Activated CD4-positive, alpha-beta T cell treated with anti-CD3 and anti-CD28 coated beads, Interleukin-2, amount 50 U/mL, for 16 hours (primary cell): ENCODE measurements at regions not wholly inside any gene's neighbourhood (a gene's known extent, or its start where the extent isn't known, plus 50 kb on each side); places are given as distances from the start of the nearest gene placed in this dataset.

Experiments
- DNase-seq: peaks from one replicate; pipeline ENCODE4 v3.0.0-alpha.2; 2020

DNA sequence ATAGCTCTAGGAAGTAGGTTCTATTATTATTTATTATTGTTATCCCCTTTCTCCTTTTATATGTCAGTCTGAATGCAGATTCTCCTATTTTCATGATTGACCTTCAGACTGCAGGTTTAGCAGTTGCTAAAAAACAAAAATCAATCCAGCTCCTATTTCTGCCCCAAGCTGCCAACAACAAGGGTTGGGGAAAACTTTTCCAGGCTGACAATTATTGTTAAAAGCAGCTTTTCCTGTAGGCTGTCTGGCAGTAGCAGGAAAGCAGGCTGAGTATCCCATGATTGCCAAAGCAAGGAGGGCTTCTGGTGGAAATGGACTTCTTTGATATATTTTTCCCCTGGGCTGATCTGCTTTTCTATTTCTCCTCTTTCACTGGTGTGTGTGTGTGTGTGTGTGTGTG lies 78.0 kb upstream of the CTLA4 start:
- DNase-seq, result no peak

DNA sequence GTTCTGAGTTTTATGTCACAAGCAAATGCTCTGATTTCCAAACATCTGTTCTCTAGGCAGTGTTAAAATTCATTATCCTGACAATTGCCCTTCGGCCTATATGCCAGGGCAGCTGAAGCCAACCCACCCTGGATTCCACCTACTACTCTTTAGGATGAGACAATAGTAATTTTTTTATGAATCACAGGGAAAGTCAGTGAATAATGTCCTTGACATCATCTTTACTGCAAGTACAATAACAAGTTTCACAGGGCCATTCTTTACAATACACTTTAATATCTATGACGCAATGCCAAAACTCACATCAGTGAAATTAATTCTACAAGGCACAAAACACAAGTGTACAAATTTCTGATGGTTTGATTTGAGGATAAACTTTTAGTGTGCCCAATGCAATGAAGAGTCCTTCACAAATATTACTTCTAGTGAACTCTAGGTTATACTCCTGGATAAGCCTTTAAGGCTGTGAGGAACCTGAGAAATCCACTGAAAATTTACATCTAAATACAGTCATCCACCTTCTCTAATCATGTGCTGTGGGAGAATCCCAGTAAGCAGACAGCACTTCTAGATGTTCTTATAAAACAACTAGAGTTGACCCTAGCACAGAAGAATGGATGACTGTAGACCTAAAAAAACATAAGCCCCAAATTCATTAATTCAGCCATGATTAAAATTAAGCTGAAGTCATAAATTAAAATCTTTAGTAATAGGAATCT lies 77.3 kb upstream of the CTLA4 start:
- DNase-seq, result no peak

DNA sequence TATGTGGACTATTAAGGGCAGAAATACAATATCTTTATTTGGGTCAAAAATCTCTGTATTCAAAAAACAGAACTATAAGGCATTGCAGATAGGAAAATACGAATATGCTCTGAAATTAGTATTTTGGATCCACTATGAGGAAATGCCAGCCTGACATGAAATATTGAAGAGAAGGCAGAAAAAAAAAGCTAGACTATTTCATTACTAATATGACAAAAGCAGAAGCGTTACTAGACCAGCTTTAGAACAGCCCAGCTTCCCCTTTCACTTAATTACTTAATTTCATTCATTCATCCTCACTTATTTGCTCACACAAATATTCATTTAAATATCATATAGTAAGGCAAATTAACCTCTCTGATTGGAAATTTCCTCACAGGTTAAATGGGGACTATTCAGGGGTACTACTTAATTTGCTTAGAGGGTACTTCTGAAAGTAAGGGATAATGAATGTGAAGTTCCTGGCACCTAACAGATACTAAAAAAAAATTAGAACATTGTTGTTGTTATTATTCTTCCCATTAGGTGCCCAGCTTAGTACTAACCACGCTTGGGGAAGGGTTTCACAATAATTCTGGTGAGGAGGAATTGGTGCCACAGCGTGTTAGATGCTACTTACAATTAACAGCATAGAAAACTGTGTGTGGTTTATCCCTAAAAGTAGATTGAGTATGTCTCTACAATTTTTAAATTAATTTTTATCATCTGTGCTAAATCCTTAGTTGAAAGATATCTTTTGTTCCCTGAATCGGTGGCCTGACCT lies 71.1 kb upstream of the CTLA4 start:
- DNase-seq, result no peak

DNA sequence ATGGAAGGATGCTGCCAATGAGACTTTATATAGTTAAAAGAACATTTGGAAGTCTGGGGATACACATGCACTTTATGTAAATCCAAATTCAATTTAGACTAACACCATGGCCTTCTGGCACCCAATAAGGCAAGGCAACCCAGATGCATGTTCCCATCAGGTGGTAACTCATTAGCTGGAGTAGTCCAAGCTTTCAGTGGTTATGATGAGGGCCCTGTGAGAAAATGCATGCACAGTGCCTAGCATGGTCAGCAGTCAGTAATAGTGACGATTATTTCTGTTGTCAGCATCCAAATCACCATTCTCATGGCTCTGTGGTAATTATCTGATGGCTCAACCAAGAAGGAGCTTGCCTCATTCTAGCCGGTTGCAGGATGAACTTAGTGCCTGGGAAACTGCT lies 70.3 kb upstream of the CTLA4 start:
- DNase-seq, result no peak

DNA sequence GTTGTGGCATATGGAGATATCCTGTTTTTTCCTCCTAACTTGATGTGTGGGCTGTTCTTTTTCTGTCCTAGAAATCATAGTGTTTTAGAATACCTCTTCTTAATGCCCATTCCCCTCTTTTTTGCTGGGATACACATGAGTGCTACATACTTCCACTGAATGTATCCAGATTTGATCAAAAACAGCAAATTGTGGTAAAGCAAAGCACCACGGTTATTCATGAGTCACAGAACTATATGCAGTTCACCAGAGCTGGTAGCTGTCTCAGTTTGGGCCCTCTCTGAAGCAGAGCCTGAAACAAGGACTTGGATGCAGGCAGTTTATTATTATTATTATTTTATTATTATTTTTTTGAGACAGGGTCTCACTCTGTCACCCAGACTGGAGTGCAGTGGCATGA lies 69.9 kb upstream of the CTLA4 start:
- no peak for DNase-seq

DNA sequence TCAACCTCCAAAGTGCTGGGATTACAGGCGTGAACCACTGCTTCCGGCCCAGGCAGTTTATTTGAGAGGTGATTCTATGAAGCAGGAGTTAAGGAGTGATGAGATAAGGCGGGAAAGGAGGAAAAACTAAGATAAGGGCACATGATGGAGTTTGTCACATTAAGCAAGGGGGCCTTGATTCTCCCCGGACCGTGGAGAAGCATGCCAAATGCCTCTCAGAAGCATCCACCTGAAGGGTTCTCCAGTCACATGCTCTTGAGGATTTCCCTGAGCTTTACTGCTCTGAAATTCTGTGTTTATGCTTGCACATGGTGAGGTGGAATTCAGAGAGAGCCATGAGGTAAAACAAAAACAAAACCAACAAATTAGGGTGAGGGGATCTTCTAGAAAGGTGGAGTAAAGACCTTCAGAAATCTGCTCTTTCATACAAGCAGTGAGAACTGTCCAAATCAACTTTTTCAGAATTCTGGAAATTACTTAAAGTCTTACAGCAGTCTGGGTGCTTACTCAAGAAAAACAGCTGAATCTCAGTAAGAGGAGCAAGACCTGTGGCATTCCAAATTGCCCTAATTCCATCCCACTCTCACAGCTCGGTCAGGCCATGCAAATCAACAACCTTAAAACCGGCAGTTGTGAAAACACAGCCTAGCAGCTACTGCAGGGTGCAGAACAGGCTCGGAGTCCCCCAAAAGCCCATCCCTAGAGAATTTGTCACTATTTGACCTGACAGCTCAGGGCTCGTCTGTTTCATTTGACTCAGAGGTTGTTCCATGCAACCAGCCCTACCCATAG lies 69.1 kb upstream of the CTLA4 start:
- DNase-seq, result no peak

DNA sequence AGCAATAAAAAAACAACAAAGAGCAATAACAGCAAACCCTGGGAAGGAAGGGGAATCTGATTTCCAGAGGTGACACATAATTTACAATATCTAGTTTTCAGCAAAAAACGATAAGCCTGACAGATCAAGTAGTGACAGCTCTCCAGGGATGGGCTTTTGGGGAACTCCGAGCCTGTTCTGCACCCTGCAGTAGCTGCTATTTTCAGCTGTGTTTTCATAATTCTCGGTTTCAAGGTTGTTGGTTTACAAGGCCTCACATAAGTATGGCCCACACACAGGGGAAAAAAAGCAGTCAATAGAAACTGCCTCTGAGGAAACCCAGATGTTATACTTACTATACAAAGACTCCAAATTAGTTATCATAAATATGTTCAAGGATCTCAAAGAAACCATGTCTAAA lies 67.7 kb upstream of the CTLA4 start:
- DNase-seq, result peak; percentile 59

DNA sequence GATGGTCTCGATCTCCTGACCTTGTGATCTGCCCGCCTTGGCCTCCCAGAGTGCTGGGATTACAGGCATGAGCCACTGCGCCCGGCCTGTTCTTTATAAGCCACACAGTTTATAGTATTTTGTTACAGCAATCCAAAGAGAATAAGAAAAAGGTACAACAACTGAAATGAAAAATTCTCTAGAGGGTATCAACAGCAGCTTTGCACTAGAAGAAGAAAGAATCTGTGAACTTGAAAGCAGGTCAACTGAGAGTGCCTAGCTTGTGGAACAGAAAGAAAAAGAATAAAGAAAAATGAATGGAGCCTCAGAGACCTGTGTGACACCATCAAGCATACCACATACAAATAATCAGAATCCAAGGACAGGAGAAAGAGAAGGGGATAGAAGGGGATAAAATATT lies 66.8 kb upstream of the CTLA4 start:
- no peak for DNase-seq

DNA sequence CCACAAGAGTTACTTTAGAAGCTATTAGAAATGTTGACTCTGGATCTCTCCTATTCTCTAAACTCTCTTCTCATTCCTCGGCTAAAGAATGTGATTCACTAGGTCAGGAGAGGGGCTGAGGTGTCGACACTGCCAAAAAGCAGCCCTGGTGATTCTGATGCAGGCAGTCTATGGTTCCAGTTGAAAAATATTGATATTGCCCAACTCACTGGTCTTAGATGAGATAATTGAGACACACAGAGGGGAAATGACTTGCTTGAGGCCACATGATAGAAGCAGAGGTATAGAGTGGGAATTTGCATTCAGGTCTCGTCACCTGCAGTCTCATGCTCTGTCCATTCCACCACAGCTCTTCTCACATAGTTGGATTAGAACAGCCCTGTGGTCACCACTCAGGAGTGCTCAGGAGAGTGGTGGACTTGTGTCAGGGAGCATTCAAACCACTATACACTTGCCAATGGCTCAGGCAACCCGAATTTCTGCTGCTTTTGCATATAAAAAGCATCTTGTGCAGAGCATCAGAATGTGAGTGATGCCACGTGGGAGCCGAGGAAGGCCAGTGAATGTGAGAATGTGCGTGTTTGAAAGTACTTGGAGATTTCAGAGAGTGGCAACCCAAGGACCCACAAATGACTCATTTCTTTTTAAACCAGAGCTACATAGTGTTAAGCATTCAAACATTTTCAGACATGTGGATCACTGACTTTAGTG lies 65.1 kb upstream of the CTLA4 start:
- DNase-seq, result peak; percentile 92

DNA sequence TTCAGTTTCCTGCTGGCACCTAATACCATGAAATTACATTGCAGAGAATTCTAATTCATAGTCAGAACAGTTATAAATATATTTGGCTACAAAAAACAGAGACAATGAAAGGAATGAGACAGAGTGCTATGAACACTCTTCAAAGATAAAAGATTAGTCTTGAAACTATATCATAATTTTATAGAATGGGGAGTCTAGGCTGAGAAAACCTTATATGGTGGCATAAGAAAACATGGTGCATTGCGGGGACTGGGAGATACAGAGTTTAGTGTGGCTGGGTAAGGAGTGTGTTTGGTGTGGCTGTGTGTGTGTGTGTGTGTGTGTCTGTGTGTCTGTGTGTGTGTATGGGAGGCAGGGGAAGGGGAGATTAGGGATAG lies 64.5 kb upstream of the CTLA4 start:
- DNase-seq, result no peak

DNA sequence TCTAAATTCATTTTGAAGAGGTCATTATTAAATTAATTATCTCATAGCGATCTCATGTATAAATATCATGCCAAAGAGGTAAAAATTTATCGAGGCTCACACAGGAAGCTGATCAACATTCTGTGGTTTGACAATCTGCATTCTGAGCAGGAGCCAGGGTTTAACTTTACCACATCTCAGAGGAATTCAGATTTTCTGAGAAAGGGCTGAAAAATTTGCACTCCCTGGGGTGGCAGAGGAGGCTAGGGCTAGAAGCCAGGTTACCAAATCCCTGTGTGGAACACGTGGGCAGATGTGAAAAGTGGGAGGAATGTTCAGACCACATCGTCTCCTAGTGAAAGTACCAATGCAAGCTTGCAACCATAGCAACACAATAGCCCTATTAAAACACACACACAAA lies 63.5 kb upstream of the CTLA4 start:
- DNase-seq, result peak; percentile 87

DNA sequence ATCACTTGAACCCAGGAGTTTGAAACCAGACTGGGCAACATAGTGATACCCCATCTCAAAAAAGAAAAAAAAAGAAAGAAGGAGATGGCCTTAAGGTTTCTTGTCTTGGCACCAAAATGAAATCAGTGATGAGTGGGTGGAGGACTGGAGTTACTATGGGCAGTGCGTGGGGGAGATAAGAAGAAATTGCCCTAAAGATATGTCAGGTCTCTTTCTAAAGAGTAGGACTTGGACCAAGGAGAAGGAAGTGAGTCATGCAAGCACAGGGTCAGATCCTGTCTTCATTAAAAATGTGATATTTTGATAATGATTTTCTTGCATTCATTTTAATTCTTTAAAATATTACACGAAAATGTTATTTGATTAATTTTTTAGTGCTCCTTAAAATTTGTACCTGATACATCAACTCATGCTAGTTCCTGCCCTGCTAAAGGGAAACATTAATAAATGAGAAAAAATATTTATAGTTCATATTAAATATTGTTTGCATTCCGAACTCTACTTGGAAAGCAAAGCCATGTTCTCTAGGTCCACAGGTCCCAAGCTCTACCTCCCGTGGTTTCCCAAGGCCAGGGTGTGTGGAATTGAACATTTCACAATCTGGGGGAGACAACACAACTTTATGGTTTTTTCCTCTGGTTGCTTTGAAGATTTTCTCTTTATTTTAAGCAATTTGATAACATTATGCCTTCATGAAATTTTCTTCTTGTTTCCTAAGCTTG lies 62.6 kb upstream of the CTLA4 start:
- DNase-seq, result no peak

DNA sequence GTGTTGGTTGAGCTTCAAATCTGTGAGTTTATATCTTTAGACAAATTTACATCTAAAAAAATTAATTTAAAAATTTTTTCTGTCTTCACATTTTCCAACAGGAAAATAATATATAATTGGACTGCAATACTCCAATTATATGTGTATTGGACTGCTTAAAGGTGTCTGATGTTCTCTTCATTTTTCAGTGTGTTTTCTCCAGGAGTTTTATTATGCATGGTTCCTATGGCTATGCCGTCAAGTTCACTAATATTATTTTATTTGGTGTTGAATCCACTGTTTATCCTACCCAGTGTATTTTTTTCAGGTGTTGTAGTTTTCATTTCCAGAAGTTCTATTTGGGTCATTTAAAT lies 62.1 kb upstream of the CTLA4 start:
- no peak for DNase-seq

DNA sequence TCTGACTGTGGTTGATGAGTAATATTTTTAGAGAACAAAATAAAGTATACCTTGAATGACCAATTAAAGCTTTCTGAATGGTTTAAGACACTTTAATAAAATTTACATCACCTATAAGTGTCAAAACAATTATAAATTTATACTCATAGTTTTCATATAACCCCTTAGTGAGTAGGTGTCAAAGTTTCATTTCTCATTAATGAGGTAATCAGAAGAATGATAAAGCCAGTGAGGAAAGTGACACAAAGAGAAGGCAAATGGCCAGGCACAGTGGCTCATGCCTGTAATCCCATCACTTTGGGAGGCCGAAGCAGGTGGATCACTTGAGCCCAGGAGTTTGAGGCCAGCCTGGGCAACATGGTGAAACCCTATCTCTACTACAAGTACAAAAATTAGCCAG lies 60.8 kb upstream of the CTLA4 start:
- DNase-seq, result no peak

DNA sequence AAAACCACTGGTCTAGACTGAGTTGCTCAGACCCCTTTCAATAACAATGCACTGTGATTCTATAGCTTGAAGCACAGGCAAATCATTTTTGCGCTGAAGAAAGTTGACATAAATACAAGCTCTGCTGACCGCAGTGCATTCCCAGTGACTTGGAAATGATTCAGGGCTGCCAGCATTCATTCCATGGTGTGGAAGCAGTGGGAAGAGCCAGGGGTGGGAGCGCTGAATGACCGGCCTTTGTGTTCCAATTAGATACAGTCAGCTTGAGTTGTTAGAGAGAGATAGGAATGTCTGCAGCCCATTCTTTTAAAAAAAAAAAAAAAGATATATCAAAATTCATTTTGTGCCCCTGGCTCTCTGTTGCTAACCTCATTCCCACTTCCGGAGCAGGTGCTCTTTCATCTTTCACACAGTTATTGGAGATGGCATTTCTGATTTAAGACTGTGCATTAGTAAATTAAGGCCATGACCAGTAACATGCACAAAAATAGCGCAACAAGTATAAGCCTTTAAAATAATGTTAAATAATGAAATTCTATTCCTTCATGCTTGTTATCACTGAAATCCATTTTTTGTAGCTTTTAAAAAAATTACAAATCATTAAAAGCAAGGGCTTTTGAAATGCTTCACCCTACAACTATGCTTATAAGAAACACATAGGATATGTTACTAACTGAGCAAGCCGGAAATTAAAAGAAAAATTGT lies 59.4 kb upstream of the CTLA4 start:
- no peak for DNase-seq

DNA sequence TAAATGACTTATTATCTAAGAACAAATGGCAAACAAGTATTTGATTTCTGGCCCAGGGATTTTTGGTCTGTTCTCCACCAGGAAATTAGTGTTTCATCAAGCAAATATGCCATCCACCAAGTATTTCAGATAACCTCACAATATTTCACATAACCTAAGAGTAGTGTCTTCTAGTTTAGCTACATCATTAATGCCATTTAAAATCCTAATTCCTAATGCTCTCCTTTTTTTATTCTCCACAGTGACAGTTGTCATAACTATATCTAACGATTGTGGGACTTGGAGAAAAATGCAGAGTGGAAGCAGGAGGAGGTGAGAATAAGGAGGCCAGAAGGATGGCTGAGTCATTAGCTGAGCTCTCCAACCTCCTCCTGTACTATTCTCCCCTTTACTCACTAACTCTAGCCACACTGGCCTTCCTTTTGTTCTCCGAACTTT lies 58.5 kb upstream of the CTLA4 start:
- no peak for DNase-seq

DNA sequence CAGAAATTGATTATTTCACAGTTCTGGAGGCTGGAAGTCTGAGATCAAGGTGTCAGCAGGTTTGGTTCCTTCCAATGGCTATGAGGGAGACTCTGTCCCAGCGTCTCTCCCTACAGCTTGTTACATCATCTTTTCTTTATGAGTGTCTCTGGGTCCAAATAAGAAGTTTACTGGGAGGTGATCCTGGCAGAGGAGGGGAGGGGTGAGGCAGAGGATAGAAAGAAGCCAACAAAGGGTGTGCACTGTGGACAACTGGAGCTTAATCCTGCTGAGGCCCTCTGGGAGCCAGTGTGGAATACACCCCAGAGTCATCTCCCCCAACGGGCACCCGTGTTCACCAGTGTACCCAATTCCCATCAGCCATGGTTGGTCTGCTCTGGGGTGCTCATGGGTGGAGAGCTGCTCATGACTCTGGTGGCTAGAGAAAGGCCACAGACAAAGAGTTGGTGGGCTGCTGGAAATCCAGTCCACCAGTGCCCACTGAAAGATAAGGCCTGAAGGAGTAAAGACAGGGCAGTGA lies 57.5 kb upstream of the CTLA4 start:
- no peak for DNase-seq

DNA sequence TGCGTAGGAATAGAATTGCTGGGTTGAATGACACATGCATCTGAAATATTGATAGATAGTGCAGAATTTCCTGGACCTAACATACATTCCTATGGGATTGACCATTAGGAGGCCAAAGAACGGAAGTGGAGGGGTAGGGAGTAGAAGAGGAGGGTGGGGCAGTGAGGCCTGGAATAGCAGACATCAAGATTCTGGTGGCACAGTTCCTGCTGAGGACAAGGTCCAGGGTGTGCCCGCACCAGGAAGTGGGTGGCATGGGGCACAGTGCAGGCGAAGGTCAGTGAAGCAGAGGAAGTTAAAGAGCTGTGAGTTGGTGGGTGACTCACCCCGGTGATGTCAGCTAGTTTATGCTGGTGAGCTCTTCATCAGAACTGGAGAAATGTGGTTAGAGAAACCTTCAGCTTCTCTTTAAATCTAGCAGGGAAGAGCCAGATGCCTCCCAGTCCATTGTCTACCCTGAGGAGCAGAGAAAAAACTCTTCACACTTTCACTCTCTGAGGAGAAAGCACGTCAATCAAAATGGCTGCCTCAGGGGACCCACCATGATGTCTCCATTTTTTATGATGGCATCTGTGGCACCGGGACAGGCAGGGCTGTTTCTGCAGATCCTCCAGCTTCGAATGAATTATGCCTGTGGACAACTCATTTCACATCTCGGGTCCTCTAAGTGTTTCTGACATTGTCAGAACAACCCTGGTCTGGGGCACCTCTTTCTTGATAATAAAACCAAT lies 55.9 kb upstream of the CTLA4 start:
- DNase-seq, result peak; percentile 92

DNA sequence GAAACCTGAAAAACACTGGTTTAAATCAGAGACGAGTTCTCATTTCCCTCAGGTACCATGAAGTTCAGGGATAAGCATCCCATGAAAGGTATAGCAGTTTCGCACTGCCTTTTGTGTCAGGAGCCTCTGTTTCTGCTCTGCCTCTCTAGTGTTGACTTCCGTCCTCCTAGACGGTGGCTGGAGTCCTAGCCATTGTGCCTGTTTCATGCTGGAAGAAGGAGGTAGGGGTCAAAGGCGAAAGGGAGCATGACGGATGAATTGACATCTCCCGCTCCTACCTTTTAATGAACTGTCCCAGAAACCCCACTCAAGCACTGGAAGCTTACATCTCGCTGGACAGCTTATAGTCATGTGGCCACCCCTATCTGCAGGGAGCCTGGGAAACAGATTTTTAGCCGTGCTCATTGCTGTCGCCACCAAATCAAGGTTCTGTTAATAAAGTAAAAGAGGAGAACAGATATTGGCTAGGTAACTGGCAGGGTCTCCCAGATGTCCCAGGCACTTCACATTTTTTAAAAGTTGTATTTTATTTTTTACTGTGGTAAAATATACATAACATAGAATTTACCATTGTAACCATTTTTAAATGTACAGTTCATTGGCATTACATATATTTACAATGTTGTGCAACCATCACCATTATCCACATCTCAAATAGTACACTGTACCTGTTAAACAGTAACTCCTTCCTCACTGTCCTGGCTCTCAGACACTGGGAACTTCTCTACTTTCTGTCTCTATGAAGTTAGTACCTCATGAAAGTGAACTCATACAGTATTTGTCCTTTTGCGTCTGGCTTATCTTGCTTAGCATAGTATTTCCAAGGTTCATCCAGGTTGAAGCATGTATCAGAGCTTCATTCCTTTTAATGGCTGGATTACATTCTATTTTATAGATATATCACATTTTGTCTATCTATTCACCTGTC lies 55.0 kb upstream of the CTLA4 start:
- no peak for DNase-seq

DNA sequence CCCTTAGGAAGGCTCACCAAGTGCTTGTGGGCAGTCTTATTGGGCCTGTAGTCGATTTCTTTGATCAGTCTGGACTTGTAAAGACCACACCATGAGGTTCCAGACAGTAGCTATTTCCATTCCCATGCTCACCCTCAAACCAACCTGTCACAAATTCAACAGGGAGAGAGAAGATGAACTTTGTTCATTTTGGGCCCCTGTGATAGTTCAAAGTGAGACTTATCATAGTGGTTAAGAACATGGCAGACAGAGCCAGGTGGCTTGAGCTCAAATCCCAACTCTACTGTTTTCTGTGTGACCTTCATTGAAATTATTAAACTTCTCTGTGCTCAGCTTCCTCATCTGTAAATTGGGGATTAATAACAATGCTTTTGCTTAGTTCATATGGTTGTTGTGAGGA lies 53.9 kb upstream of the CTLA4 start:
- no peak for DNase-seq
